ENCODE measurements at regions not wholly inside any gene's neighbourhood (a gene's known extent, or its start where the extent isn't known, plus 50 kb on each side); places are given as distances from the start of the nearest gene placed in this dataset.
"Not testable (repeated sequence)": the region's sequence is repeated elsewhere in the genome, so short reads cannot be mapped to it uniquely, and the experiment has no call there.

DNA sequence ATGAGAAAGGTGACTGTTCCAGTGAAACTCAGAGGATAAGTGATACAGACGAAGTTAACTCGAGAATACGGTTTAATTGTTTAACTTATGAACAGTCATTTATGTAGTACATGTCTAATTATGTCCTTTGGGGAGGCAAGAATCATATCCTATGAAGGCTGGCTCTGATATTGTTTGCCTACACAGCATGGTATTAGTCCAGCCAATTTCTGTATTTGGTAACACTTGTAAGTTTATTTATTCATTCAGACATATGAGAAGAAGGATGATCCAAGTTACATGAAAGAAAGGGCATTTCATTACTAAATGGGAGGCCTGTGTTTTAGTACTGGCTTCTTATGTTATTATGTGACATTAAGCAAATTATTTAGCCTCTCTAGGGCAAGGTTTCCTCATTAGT, 199.7 kb downstream of the NNT start:
- no peaks in the 10 kb centered on the region for H3K36me3 Mint-ChIP-seq (ENCODE audit: low read depth)
- H3K27me3 Mint-ChIP-seq (ENCODE audit: low read depth), result no peaks in the 10 kb centered on the region
- peaks cover under 1% of the 10 kb centered on the region for H3K9me3 Mint-ChIP-seq
- H3K4me3 Mint-ChIP-seq, result no peak overlapping the region
- no peak overlapping the region for H3K27ac Mint-ChIP-seq
- no peak for DNase-seq (ENCODE audit: low spot score)
- H3K4me1 Mint-ChIP-seq (ENCODE audit: low read depth), result no peaks in the 10 kb centered on the region

DNA sequence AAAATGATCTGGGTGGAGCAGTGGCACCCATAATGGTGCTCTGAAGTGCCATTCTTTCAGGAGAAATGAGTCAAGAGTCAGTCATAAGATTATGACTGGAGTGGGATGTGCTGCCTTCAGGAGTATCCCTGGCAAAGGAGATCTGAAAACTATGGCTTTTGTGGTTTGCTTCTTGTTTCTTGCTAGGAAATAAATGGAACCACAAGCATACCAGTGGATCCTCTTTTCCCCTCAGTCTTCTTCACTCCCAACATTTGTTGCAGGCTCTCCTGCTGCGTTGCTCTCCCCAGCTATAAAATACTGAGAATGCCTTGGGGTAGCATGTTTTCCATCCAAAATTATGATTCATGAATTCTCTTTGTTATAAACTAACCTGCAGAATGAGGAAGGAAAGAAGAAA, 199.1 kb downstream of the NNT start:
- no peak for DNase-seq (ENCODE audit: low spot score)
- H3K4me1 Mint-ChIP-seq (ENCODE audit: low read depth), result no peaks in the 10 kb centered on the region
- H3K36me3 Mint-ChIP-seq (ENCODE audit: low read depth), result no peaks in the 10 kb centered on the region
- no peak overlapping the region for H3K4me3 Mint-ChIP-seq
- H3K27me3 Mint-ChIP-seq (ENCODE audit: low read depth), result no peaks in the 10 kb centered on the region
- H3K27ac Mint-ChIP-seq, result no peak overlapping the region
- H3K9me3 Mint-ChIP-seq, result no peaks in the 10 kb centered on the region

DNA sequence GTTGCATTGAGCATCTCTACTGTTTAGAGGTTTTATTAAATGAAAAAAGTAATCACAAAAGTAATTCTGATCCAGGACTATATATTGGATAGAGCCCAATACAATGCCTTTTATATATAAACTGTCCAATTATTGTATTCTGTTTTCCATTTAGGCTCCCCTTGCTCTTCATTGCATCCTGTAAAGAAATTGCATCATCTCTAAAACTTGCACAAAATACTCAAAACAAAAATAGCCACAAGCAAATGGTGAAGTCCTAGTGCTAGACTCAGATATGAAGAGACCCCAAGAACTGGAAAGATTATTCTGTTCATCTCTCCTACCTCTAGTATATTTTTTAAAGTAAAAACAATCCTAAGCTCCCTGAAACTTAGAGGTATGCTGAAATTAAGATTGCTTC, 195.8 kb downstream of the NNT start:
- Mint-ChIP-seq H3K4me1 (ENCODE audit: low read depth) (no peaks in the 10 kb centered on the region), H3K4me3 (no peak overlapping the region), H3K36me3 (ENCODE audit: low read depth) (no peaks in the 10 kb centered on the region), H3K9me3 (no peaks in the 10 kb centered on the region), H3K27me3 (ENCODE audit: low read depth) (no peaks in the 10 kb centered on the region), H3K27ac (no peak overlapping the region)
- no peak for DNase-seq (ENCODE audit: low spot score)

DNA sequence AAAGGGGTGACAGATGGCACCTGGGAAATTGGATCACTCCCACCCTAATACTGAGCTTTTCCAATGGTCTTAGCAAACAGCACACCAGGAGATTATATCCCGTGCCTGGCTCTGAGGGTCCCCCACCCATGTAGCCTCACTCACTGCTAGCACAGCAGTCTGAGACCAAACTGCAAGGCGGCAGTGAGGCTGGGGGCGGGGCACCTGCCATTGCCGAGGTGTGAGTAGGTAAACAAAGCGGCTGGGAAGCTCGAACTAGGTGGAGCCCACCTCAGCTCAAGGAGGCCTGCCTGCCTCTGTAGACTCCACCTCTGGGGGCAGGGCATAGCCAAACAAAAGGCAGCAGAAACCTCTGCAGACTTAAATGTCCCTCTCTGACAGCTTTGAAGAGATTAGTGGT, 188.9 kb downstream of the NNT start:
- not testable (repeated sequence) for H3K4me1 Mint-ChIP-seq (ENCODE audit: low read depth); H3K27me3 Mint-ChIP-seq (ENCODE audit: low read depth); H3K36me3 Mint-ChIP-seq (ENCODE audit: low read depth); DNase-seq (ENCODE audit: low spot score); H3K9me3 Mint-ChIP-seq; H3K4me3 Mint-ChIP-seq; H3K27ac Mint-ChIP-seq

DNA sequence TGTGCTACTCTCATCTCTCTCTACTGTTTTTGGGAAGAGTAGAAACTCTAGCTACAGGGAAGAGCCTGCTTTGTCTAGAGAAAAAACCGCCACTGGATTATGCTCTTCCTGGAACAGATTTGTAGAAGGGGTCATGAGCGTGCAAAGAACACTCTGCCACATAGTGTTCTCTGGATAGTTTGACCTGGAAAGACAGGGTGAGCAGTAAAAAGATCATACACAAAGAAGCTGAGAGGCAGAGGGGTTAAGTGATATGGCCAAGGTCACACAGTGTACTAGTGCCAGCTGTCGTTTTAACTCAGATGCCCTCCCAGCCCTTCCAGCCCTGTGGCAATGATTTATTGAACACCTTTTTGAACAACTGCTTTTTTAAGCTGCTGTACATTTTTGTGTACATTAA, 182.2 kb downstream of the NNT start:
- H3K27ac Mint-ChIP-seq, result no peak overlapping the region
- H3K9me3 Mint-ChIP-seq, result peaks cover 8% of the 10 kb centered on the region
- no peaks in the 10 kb centered on the region for H3K4me1 Mint-ChIP-seq (ENCODE audit: low read depth)
- no peak for DNase-seq (ENCODE audit: low spot score)
- H3K36me3 Mint-ChIP-seq (ENCODE audit: low read depth), result no peaks in the 10 kb centered on the region
- no peak overlapping the region for H3K4me3 Mint-ChIP-seq
- H3K27me3 Mint-ChIP-seq (ENCODE audit: low read depth), result no peaks in the 10 kb centered on the region

DNA sequence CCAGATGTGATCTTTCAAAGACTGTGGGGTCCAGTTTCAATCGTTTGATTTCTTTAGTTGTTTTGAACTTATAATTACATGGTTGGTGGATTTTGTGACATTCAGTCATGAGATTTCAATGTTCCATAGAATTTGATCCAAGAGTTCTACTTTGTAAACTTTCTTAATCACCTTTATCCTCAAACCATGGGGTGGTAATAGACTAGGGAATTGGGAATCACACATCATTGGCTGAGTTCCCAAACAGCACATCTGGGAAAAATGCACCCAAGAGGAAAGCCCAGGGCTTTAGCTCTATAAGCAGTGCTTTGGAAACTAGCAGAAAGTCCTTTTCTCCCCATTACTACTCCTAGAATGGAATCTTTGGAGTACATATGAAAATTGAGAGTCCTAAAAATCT, 177.6 kb downstream of the NNT start:
- Mint-ChIP-seq H3K4me3 (no peak overlapping the region), H3K27me3 (ENCODE audit: low read depth) (peaks cover 3% of the 10 kb centered on the region), H3K36me3 (ENCODE audit: low read depth) (no peaks in the 10 kb centered on the region), H3K4me1 (ENCODE audit: low read depth) (no peaks in the 10 kb centered on the region), H3K27ac (no peak overlapping the region), H3K9me3 (no peaks in the 10 kb centered on the region)
- DNase-seq (ENCODE audit: low spot score), result no peak

DNA sequence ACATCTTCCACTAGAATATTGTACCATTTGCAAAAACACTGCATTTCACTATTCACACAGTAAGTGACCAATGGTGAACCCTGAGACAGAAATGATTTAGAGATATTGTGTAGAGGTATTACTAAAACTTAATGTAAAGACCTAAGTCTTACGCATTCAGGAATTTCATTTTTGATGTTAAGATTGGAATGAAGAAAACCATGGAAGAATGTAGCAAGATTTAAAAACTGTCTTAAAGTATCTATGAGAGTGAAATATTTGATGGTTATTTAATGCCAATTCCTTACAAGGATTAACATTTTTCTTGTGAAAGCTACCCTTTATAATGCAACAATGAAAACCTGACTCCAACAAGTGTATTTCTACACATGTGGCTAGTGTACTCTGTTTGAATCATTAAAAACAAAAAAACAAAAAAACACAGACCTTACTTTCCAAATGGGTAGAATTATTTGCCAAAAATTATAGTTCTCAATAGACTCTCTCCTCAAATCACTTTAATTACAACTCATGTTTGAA, 172.0 kb downstream of the NNT start:
- Mint-ChIP-seq H3K9me3 (no peaks in the 10 kb centered on the region), H3K4me1 (ENCODE audit: low read depth) (peaks cover 5% of the 10 kb centered on the region), H3K4me3 (no peak overlapping the region), H3K36me3 (ENCODE audit: low read depth) (no peaks in the 10 kb centered on the region), H3K27ac (no peak overlapping the region), H3K27me3 (ENCODE audit: low read depth) (peaks cover 3% of the 10 kb centered on the region)
- DNase-seq (ENCODE audit: low spot score), result no peak

DNA sequence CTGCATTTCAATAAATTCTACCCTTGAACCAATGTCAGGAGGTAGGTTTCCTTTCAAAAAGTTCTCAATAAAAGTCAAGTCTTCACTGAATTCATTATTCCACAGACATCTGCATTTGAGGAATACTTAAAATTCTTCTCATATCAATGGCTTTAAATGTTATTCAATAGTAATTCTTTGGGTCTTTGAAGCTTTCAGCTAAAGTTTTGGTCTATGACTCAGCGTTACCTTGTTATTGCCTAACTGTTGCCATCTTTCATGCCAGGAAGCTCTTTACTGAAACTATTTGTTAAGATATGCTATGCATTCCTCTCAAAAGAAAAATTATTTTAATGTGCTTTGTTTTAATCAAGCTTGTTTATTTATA, 170.5 kb downstream of the NNT start:
- Mint-ChIP-seq H3K36me3 (ENCODE audit: low read depth) (no peaks in the 10 kb centered on the region), H3K4me1 (ENCODE audit: low read depth) (peaks cover 5% of the 10 kb centered on the region), H3K9me3 (no peaks in the 10 kb centered on the region), H3K4me3 (no peak overlapping the region), H3K27ac (no peak overlapping the region), H3K27me3 (ENCODE audit: low read depth) (peaks cover 3% of the 10 kb centered on the region)
- DNase-seq (ENCODE audit: low spot score), result no peak

DNA sequence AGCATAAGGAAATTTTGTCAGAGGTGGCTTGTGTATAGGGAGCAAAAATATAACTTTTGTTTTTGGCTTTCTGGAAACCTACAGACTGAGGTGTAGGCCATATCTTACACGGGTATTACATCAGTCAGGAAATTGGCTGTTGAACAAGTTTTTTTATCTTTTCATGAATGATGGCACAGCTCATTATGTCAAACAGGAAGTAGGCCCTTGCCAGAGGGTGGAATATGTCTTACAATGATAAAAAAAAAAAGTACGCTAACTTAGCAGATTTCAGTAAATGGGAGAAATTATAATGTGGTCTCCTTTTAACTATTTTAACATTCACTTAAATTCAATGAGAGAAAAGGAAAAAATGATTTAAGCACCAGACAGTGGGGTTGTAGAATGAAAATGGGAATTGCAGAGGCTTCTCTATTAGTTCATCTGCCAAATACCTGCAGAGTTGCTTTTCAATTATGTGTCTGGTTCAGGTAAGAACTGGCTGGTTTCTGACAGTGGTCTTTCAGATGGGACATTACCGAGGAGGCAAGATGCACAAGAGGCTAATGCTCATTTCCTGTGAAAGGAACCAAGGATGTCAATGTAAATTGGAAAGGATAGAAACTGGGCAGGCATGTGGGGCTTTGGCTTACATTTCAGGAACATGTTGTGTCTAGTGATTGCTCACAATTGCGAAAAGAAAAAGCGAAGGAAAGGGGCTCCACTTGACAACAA, 169.9 kb downstream of the NNT start:
- no peaks in the 10 kb centered on the region for H3K9me3 Mint-ChIP-seq
- H3K27me3 Mint-ChIP-seq (ENCODE audit: low read depth), result peaks cover 3% of the 10 kb centered on the region
- H3K4me1 Mint-ChIP-seq (ENCODE audit: low read depth), result peaks cover 5% of the 10 kb centered on the region
- H3K4me3 Mint-ChIP-seq, result no peak overlapping the region
- no peak overlapping the region for H3K27ac Mint-ChIP-seq
- H3K36me3 Mint-ChIP-seq (ENCODE audit: low read depth), result no peaks in the 10 kb centered on the region
- DNase-seq (ENCODE audit: low spot score), result no peak

DNA sequence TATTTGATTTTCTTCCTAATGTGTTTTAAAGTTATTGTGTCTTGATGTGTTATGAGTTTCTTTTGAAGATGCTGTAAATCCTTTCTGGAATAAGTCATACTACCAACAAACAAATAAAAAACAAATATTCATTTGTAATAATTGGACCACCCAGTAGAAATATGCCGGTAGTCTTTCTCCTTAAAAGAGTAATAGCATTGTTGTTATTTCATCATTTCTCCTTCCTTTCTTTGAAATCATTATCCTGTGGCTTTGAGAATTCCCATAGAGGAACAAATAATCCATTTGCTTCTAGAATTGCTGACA, 169.4 kb downstream of the NNT start:
- no peak overlapping the region for H3K27ac Mint-ChIP-seq
- no peaks in the 10 kb centered on the region for H3K9me3 Mint-ChIP-seq
- peaks cover 5% of the 10 kb centered on the region for H3K4me1 Mint-ChIP-seq (ENCODE audit: low read depth)
- H3K36me3 Mint-ChIP-seq (ENCODE audit: low read depth), result no peaks in the 10 kb centered on the region
- no peak overlapping the region for H3K4me3 Mint-ChIP-seq
- no peak for DNase-seq (ENCODE audit: low spot score)
- H3K27me3 Mint-ChIP-seq (ENCODE audit: low read depth), result peaks cover 3% of the 10 kb centered on the region

DNA sequence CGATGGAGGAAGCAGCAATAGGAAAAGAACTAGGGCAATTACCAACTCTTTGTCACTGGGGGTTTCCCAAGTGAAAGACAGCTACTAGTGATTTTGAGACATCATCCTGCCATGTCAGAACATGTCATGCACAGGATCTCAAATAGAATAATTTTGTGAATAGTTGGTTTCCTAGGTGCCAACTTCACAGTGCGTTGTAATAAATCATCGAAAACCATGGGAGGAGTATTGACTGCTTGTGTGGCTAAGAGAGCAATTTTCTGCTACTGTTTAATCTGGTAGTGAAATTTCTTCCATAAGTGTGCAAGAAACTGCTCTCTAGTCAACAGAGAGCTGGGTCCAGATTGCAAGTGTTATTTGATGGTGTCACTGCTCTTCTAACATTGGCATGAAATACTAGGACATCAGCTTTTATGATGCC, 168.6 kb downstream of the NNT start:
- Mint-ChIP-seq H3K36me3 (ENCODE audit: low read depth) (no peaks in the 10 kb centered on the region), H3K9me3 (no peaks in the 10 kb centered on the region), H3K4me1 (ENCODE audit: low read depth) (peaks cover 5% of the 10 kb centered on the region), H3K27me3 (ENCODE audit: low read depth) (peaks cover under 1% of the 10 kb centered on the region), H3K27ac (no peak overlapping the region), H3K4me3 (no peak overlapping the region)
- no peak for DNase-seq (ENCODE audit: low spot score)

DNA sequence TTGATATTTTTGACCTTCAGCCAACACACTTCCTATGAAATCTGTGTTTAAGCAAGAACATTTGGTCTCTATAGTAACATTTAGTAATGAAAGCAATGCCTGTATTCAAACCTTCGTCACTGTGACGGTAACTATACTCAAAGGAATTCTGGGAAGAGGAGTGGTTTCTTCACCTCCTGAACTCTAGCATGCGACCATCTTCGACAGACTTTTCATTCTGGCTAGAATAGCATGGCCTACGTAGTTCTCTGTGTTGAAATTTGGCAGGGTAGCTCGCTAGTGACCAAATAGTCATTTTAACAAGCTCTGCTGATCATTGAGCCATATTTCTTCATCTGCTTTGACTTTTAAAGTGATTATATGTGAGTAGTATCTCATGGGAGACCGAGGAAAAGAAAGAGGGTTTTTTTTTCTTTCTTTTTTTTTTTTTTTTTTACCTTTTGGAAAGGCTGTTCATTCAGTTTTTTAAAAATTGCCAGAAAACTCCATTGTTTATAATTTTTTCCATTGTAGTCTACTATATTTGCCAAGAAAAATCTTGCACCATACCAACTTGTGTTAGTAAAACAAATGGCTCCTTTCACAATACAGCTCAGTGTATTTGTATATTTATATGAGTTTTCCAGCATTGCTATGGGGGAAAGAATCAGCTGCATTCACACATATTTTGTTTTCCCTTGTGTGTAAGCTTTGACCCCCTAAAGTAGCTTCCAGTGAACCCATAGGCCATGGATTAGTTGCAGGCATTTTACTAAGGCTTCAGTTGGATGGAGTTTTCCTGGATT, 166.8 kb downstream of the NNT start:
- no peaks in the 10 kb centered on the region for H3K9me3 Mint-ChIP-seq
- H3K27me3 Mint-ChIP-seq (ENCODE audit: low read depth), result no peaks in the 10 kb centered on the region
- no peaks in the 10 kb centered on the region for H3K36me3 Mint-ChIP-seq (ENCODE audit: low read depth)
- no peak for DNase-seq (ENCODE audit: low spot score)
- H3K4me3 Mint-ChIP-seq, result no peak overlapping the region
- peaks cover 5% of the 10 kb centered on the region for H3K4me1 Mint-ChIP-seq (ENCODE audit: low read depth)
- H3K27ac Mint-ChIP-seq, result no peak overlapping the region
